ENCODE measurements at regions not wholly inside any gene's neighbourhood (a gene's known extent, or its start where the extent isn't known, plus 50 kb on each side); places are given as distances from the start of the nearest gene placed in this dataset.
"Not testable (repeated sequence)": the region's sequence is repeated elsewhere in the genome, so short reads cannot be mapped to it uniquely, and the experiment has no call there.

GRCh38 chr6:109253366-109253765 lies 128.9 kb downstream of the CD164 start:
- FAIRE-seq = no peak

GRCh38 chr6:109252261-109253041 lies 129.8 kb downstream of the CD164 start:
- no peak for FAIRE-seq

GRCh38 chr6:109251839-109252238 lies 130.4 kb downstream of the CD164 start:
- FAIRE-seq = peak; percentile 14

GRCh38 chr6:109250544-109251156 lies 131.6 kb downstream of the CD164 start:
- not testable (repeated sequence) for FAIRE-seq

DNA sequence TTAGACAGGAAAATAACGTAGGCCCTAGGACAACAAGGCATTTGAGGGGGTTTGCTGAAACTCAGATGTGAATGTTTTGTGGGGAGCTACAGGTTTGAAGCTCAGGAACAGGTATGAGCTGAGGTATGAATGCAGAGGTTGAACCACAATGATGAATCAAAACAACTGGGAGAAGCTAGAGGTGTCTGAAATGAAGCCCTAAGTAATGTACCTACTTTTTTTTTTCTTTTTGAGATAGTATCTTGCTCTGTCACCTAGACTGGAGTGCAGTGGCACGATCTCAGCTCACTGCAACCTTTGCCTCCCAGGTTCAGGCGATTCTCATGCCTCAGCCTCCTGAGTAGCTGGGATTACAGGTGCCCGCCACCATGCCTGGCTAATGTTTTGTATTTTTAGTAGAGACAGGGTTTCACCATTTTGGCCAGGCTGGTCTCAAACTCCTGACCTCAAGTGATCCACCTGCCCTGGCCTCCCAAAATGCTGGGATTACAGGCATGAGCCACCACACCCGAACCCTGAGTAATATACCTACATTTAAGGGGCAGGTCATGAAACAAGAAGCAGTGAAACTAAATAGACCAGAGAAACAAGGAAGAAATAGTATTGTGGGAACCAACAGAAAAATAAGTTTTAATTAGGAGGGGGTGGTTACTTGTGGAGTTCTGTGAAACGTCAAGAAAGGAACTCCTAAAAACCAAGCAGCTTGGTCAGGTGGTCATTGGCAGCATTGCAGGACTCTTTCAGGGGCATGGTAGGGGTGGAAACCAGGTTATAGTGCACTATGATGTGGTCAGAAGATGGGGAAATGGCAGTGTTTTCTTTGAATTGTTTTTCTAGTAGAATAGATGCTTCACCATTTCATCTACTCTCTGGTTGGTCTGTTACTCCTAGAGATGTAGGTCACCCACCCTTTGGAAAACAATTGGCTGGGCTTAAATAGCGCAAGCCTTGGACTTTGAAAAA lies 138.1 kb downstream of the CD164 start:
- no peak for FAIRE-seq

- FAIRE-seq = no peak
These were observed 139.3 kb downstream of the CD164 start for GRCh38 chr6:109242925-109243324.

DNA sequence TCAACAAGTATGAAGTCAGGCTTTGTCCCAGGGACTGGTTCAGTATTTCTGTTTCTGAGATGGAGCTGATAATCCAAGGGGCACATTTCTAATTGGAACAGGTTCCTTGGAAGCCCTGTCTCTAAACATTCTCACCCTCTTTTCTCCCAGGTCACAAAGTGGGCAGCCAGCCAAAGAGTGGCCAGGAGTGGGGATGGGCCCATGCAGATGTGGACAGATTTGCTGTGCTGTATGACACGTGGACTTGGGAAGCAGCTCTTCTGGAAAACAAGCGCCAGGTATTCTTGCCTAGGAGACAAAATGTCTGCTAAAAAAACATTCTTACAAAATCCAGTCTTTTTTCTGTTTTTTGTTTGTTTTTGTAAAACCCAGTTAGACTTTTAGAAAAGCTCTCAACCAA lies 140.2 kb downstream of the CD164 start:
- FAIRE-seq = no peak

DNA sequence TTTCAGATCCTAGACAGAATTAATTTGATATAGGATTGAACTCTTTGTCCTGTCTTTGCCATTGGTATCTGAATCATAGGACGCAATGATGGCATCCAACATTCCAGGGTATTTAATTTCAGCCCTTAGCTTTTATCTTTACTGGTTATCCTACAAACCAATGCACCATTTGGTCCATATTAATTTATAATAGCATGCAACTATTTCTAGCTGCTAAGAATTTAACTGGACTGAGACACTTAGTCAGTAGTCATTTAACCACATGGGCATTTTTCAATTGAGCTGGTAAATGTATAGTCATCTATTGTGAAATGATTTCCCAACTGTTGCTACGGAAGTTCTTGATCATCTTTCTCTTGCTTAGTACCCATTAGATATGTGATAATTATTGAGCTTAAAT lies 141.1 kb downstream of the CD164 start:
- FAIRE-seq = no peak

DNA sequence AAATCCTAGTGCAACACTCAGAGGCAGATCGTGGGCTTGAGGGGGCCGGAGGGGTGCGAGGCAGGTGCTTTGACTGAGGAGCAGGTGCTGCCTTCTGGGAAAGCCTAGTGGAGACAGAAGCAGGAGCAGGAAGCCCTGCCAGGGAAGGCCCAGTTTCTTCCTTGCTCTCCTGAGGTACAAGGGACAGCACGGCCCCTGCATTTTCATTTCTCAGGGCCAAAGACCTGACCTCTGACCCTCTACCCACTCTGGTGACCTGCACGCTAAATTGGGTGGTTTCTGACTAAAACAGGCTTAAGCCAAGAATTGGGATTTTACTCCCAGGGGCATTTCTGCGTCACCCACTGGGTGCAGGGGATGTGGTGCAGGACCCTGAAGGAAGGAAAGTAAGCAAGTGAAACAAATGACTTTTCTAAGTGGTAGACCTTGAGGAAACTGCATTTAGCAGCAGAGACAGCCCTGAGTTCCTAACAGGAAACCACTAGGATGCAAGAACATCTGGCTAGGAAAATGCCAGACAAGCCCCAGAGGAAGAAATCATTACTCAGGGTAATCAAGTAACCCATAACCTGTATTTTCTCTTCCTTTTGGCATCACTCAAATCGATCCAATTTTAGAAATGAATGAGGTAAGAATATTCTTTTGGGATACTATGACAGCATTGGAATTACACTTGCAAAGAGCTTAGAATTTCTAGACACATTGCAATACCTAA lies 141.7 kb downstream of the CD164 start:
- no peak for FAIRE-seq

- FAIRE-seq = no peak
These were observed 142.5 kb downstream of the CD164 start for GRCh38 chr6:109239651-109240321.

- FAIRE-seq = no peak
These were observed 143.1 kb downstream of the CD164 start for GRCh38 chr6:109239160-109239559.

GRCh38 chr6:109238396-109238795 lies 143.1 kb downstream of the CEP57L1 start:
- FAIRE-seq = no peak

DNA sequence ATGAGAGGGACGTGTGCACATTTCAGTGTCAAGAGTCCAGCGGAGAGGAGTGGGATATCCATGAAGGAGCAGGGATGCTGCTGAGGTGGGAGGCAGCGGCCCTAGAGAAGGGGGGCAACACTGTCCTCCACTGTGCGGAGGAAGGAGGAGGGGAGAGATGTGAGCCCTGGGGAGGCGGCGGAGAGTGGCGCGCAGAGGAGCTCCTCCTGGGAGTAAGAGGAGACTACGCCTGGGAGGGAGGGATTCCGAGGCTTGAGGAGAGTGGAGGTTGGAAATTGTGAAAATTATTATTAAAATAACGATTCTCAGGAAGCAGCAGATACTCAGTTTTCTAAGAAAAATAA lies 142.7 kb downstream of the CEP57L1 start:
- FAIRE-seq = no peak

- no peak for FAIRE-seq
These were observed 142.0 kb downstream of the CEP57L1 start for GRCh38 chr6:109237077-109237985.

DNA sequence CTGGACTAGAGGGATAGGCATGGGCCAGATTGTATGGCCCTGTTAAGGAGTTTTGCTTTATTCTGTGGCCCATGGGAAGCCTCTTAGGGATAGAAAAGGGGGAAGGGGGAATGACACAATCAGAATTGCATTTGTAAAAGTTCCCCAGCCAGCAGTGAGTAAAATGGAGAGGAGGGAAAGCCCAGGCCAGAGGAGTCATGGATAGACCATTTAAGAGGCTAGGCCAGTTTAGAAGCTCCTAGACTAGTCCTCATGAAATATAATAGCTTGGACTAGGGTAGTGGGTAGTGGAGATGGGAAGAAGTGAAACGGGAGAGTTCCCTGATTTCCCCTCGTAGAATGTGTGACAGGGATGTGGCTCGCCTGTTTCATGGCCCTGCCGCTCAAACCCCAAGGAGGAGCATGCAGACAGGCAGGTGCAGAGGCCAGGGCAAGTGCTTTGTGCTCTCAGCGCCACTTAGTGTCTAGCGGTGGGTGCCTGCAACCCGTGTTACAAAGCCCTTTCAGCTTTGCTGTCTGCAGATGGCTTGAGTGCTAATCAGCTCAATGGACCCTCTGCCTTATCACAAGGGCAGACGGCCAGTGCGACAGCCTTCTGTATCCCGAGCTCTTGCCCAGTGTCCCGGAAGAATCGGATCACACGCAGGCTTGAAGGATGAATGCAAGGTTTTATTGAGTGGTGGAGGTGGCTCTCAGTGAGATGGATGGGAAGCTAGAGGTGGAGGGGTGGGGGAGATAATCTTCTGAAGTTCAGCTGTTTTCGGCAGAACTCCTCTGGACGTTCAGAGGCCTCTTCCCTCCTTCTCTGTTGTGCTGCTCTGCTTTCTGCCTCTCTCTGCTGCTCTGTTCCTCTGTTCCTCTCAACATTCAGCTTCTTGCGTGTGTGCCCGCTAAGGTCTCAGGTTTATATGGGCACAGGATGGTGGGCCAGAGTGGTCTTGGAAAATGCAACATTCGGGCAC lies 141.1 kb downstream of the CEP57L1 start:
- FAIRE-seq = no peak

- no peak for FAIRE-seq
These were observed 140.3 kb downstream of the CEP57L1 start for GRCh38 chr6:109235481-109236038.

GRCh38 chr6:109230453-109230852 lies 135.1 kb downstream of the CEP57L1 start:
- peak; percentile 62 for FAIRE-seq

DNA sequence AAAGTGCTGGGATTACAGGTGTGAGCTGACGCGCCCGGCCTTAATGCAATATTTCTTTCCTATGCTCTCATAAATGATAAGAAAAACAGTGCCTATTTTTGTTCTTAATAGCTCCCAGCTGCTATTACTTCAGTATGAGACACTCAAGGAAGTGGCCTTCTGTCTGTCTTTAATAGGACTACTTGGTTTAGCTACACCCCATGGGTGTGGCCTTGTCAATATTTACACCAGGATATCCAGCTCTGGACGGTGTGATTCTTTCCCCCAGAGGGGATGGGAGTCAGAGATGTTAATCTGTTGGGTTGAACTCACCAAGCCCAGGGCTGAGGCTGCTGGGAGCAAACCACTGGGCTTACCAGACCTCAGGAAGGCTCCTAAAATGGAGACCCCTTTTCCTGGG lies 134.2 kb downstream of the CEP57L1 start:
- FAIRE-seq = no peak

GRCh38 chr6:109227646-109228045 lies 132.3 kb downstream of the CEP57L1 start:
- no peak for FAIRE-seq

Data from colon (tissue), 2 donors.